NB4 (cell line): ENCODE measurements at regions not wholly inside any gene's neighbourhood (a gene's known extent, or its start where the extent isn't known, plus 50 kb on each side); places are given as distances from the start of the nearest gene placed in this dataset.

Experiments
- CTCF ChIP-seq: IDR thresholded peaks from one replicate; pipeline ENCODE4 v1.5.1; 2012; ENCODE audit warnings: low read depth, low read length
- MAX ChIP-seq: IDR thresholded peaks from 2 replicates; pipeline ENCODE4 v1.6.1; 2011; ENCODE audit warnings: low read depth, low read length

GRCh38 chr14:54275997-54276725 lies 120.6 kb upstream of the CDKN3 start:
- no peak for TF ChIP-seq MAX
- no peak for TF ChIP-seq CTCF
